HS-5 (cell line): ENCODE measurements at regions not wholly inside any gene's neighbourhood (a gene's known extent, or its start where the extent isn't known, plus 50 kb on each side); places are given as distances from the start of the nearest gene placed in this dataset.

Experiments
- DNase-seq: peaks from one replicate; pipeline ENCODE4 v3.0.0-alpha.2; 2012; ENCODE audit warnings: low read depth

- DNase-seq = no peak
Measured at GRCh38 chr2:56709181-56709580, 525.4 kb downstream of the CCDC85A start.

DNA sequence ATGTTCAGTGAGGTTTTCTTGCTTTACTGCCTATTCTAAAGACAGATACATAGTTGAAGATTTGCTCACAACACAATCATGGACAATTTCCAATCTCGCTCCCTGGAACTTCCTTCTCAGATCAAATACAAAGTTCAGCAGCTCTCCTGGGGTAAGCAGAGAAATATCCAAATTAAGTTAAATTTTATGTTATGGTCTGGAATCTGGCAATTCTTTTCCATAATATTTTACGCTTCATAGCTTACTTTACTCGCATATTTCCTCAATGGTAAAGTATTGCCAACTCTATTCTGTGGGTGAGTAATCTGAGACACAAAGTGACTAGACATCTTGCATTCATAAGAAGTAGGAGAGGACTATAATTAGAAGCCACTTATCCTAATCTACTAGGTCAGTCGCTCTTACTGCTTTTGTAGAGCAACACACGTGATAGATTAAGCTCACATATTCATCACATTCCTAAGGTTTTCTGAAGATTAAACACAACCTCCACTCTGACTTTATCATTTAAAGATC, 529.4 kb downstream of the CCDC85A start:
- DNase-seq = peak; percentile 72

DNA sequence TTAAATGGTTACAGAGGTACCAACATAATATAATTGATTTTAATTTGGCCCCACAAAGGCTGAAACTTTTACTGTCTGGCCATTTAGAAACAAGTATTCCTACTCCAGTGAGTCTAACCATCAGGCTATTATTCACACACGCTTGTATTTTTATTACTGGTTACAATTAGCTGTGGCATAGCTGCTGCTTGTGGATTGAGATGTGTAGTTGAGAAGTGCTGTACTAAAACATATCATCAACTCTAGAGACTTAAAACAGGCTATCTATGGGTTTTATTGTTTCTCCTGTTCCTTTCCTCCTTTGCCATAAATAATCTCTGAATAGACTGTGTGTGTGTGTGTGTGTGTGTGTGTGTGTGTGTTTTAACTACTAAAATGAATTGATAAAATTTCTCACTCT, 530.2 kb downstream of the CCDC85A start:
- DNase-seq = no peak

GRCh38 chr2:56714400-56714799, 530.6 kb downstream of the CCDC85A start:
- no peak for DNase-seq

DNA sequence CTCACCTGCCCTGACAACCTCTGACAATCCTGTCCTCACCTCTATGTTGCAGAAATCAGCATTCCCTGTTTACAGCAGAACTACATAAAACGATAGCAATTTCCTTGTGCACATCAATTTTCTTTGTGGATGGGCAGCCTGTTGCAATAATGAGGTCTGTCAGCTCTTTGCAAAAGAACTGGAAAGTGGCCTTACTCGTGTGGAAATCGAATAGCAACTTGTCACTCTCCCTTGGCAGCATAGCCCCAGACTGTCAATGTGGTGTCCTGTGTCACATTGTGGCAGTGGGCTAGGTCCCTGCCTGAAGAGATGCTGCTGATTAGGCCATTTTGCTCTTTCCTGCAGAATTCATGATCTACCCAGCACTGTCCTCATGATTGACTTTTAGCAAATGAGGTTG, 531.9 kb downstream of the CCDC85A start:
- DNase-seq = no peak

DNA sequence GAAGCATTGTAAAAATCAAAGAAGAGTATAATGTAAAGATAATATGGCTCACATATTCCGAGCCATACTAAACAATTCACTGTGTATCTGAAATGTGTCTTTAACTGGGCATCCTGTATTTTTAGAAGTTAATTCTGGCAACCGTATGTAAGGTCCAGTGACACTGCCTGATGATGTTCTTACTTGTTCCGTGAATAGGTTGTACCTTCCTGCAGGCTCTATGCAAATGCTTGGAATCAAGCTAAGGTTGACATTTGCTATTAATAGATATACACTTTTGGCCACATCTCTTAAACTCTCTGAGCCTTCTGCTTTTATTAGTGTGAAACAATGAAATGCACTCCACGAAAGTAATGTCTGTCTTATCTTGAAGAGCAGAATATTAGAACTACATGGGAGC, 534.6 kb downstream of the CCDC85A start:
- no peak for DNase-seq

DNA sequence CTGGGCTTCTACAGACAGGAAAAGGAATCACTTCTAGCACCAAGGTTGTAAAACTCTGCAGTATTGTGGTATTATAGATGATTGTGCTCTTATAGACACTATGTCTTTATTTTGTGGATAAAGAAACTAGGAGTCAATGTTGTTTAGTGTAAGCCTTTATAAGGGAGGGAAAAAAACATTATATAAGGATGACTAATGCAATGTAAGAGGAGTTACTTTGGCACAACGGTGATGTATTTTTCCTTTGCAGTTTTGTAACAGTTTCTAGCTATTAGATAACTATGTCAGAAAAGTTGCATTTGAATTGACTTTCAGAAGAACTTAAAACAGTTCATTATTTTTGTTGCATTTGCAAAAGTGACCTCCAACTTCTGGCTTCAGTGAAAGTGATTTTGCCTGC, 545.4 kb downstream of the CCDC85A start:
- no peak for DNase-seq

DNA sequence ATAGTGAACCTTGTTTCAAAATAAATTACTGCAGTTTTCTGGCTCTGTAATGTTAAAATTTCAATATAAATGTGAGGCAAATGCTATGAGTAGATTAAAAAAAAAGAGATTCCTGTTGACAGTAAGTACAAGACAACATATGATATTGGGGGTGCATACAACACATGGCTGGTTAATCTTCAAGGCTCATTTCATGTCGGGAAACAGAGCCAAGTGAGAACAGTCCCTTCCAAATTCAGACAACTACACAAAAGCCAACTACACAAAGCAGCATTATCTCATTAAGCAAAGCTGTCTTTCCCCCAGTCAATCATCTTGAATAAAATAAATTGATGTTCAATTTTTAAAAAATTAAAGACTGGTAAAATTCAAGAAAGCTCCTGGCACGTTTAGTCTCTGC, 549.2 kb downstream of the CCDC85A start:
- DNase-seq = no peak

DNA sequence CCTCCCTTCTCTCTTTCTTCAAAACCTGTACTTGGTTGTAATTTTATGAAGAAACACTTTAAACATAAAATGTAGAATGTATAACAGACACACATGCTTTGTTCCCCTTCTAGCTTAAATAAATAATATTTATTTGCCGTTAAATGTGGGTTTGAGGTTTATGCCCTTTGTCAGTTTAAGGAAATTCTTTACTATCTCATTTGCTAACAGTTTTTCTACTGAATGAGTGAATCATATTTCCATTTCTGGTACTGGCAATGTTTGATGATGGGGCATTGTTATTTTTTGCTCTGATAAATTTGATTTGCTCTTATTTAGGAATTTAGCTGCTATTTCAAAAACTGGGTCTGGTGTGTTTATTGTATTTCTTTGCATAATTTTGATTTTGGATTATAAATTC, 555.6 kb downstream of the CCDC85A start:
- DNase-seq = no peak

DNA sequence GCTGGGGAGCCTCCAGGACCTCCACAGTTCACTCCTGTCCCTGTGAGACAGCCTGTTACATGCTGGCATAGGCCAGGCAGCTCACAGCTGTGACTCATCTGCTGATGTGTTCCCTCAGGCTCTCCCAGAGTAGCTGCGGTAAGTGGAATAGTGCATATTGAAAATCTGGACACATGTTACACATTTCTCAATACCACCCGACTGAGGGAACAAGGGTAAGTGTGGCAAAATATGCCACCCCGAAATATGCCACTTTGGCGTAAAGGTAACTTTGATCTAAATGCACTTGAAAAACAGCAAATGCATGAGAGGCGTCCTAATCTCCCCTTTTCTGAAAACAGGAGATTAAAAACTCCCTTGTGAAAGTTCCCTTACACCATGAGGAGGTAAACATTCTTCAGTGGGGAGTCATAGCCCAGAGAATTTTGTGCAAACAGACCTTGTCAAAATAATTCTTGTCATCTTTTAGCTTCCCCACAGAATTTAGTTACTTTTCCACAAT, 557.9 kb downstream of the CCDC85A start:
- DNase-seq = peak; percentile 95

DNA sequence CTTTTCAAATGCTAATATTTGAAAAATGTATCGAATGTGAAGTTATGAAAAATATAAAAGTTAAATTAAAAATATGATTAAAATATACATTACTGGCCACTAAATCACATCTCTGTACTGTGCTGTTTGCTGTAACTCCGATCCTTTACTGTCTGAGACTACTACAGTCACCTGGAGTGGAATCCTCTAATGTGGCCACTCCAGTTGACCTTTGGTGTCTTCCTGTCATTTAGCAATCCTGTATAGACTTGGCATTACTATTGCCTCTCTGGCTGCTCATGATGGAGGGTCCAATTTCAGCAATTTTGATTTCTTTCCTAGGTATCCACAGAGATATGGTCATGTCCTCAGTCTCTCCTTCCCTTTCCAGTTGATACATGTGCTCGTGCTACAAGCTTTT, 560.0 kb downstream of the CCDC85A start:
- no peak for DNase-seq

DNA sequence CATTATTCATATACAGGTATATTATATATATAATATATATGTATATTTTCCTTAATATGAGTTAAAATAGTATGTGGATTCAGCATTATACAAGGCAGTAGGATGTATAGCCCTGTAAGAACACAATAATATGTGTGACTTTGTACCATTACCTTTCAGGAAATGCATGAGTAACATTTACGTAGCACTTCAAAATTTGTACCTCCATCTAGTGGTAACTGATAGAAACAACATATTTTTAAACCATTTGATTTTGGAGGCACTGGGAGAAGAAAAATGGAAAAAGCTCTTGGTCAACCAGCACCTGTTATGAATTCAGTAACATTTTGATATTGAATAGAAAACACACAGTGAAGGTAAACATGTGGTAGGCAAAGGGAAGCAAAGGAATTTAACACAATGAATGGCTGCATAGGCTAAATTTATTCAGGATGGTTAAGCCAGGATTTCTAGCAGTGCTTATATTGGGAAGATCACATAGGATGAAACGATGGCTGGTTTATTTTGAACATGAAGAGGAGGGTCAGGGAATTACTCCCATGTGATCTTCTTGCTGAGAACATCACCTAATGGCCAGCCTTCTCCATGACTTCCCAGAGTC, 565.5 kb downstream of the CCDC85A start:
- no peak for DNase-seq

DNA sequence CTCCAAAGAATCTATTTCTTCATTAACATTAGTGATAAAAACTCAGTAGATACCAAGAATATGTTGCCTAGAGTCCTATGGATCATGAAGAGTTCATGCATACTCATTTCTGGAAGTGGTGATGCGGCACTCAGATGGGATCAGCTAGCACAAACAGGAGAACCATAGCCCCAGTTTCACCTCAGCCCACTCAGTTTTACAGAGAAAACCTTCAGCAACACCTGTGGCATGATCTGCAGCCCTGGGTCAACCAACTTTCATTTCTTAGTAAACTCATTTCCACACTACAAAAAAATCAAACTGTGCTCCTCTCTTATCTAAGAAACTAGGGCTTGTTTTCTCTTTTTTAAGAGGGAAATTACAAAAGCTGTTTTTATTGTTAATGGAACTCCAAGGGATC, 569.4 kb downstream of the CCDC85A start:
- no peak for DNase-seq

GRCh38 chr2:56754066-56754615, 570.4 kb downstream of the CCDC85A start:
- no peak for DNase-seq

GRCh38 chr2:56754627-56755026, 570.8 kb downstream of the CCDC85A start:
- DNase-seq = no peak

- DNase-seq = no peak
Measured at GRCh38 chr2:56757884-56758545, 574.2 kb downstream of the CCDC85A start.

GRCh38 chr2:56763683-56764082, 579.9 kb downstream of the CCDC85A start:
- no peak for DNase-seq

GRCh38 chr2:56768973-56769372, 585.2 kb downstream of the CCDC85A start:
- no peak for DNase-seq

GRCh38 chr2:56770490-56770889, 586.7 kb downstream of the CCDC85A start:
- DNase-seq = peak; percentile 37

- no peak for DNase-seq
Measured at GRCh38 chr2:56784046-56784445, 600.3 kb downstream of the CCDC85A start.

DNA sequence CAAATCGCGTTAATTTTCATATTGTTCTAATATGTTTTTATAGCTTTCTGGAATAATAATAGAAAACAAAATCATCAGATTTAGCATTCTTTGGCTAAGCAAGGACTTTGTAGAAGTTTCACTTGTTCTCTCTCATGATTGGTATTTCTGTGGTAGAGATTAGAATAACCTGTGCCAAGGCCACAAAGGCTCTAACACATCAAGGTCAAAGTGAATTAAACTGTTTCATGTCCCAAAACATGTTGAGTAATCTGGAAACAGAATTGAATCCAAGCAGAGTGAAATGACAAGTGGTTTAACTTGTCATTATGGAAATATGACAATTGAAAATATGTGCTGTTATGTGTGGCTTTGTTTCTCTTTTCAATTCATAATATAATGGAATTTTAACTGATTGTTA, 617.4 kb downstream of the CCDC85A start:
- DNase-seq = no peak

DNA sequence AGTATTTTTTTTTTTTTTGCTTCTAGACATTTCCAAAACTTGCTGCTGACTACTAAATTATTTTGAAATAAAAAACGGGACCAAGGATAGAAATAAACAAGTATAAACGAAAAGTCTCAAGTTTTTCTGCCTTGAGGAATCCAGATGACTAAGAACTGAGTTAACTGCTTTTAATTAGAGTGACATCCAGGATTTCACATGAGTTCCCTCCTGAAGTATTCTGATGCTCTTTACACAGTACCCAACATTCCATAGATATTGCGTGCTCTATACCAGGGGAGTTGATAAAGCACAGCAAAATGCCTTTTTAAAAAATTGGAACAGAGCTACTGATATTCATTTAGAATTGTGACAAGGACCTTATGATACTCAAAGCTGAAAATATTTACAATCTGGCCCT, 618.0 kb downstream of the CCDC85A start:
- peak; percentile 63 for DNase-seq

- DNase-seq = no peak
Measured at GRCh38 chr2:56803596-56803995, 619.8 kb downstream of the CCDC85A start.
